Fibroblast of lung (primary cell): ENCODE measurements at regions not wholly inside any gene's neighbourhood (a gene's known extent, or its start where the extent isn't known, plus 50 kb on each side); places are given as distances from the start of the nearest gene placed in this dataset.

Experiments used
- EZH2 ChIP-seq: IDR thresholded peaks from 2 replicates; pipeline ENCODE4 v1.5.1; 2012; ENCODE audit warnings: low read length, control low read depth, mild to moderate bottlenecking; ENCODE audit errors: missing control alignments
- TF ChIP-seq, protein P1 (sequence below), 2 donors: IDR thresholded peaks in 1 of 2; conservative IDR thresholded peaks in 1 of 2; 1 replicate in 1 of 2; 2 replicates in 1 of 2; pipeline ENCODE4 v1.5.1; 2011 to 2012; ENCODE audit warnings: low read length in 2 of 2, control low read depth in 1 of 2, inconsistent platforms in 1 of 2, low read depth in 1 of 2, mild to moderate bottlenecking in 1 of 2

GRCh38 chr6:48755315-48755714 is 644.3 kb upstream of the PTCHD4 start:
- TF ChIP-seq, protein P1, sequence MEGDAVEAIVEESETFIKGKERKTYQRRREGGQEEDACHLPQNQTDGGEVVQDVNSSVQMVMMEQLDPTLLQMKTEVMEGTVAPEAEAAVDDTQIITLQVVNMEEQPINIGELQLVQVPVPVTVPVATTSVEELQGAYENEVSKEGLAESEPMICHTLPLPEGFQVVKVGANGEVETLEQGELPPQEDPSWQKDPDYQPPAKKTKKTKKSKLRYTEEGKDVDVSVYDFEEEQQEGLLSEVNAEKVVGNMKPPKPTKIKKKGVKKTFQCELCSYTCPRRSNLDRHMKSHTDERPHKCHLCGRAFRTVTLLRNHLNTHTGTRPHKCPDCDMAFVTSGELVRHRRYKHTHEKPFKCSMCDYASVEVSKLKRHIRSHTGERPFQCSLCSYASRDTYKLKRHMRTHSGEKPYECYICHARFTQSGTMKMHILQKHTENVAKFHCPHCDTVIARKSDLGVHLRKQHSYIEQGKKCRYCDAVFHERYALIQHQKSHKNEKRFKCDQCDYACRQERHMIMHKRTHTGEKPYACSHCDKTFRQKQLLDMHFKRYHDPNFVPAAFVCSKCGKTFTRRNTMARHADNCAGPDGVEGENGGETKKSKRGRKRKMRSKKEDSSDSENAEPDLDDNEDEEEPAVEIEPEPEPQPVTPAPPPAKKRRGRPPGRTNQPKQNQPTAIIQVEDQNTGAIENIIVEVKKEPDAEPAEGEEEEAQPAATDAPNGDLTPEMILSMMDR (conservative IDR thresholded peaks at IDR 0.05 in 1 of 2, IDR thresholded peaks at IDR 0.05 in 1 of 2; ENCODE audit: low read depth in 1 of 2, low read length in 2 of 2) = no peak
- no peak for TF ChIP-seq EZH2
